ENCODE measurements at regions not wholly inside any gene's neighbourhood (a gene's known extent, or its start where the extent isn't known, plus 50 kb on each side); places are given as distances from the start of the nearest gene placed in this dataset.
"Not testable (repeated sequence)": the region's sequence is repeated elsewhere in the genome, so short reads cannot be mapped to it uniquely, and the experiment has no call there.

- no peak overlapping the region for H2AFZ ChIP-seq (ENCODE audit: low read length)
- H3K9ac ChIP-seq (ENCODE audit: low read length), result no peak overlapping the region
- H4K20me1 ChIP-seq (ENCODE audit: insufficient read depth, low read length), result no peaks in the 10 kb centered on the region
- no peaks in the 10 kb centered on the region for H3K9me2 ChIP-seq (replicated peaks; ENCODE audit: insufficient read depth, low read length)
- H3K4me2 ChIP-seq (ENCODE audit: low read depth, low read length), result no peak overlapping the region
- no peaks in the 10 kb centered on the region for H3F3A ChIP-seq (ENCODE audit: insufficient read depth, low read length)
- TF ChIP-seq EZH2phosphoT487 (IDR thresholded peaks at IDR 0.05; ENCODE audit: low read length), result no peak
- TF ChIP-seq CTCF (IDR thresholded peaks at IDR 0.05; ENCODE audit: low read length), result no peak
- TF ChIP-seq EZH2 (optimal IDR thresholded peaks at IDR 0.05; ENCODE audit: low read depth, low read length), result no peak
- no peak overlapping the region for H3K4me3 ChIP-seq (ENCODE audit: low read length)
- H3K27me3 ChIP-seq (replicated peaks; ENCODE audit: insufficient read depth, low read length), result no peaks in the 10 kb centered on the region
- H3K27ac ChIP-seq (ENCODE audit: low read length), result no peak overlapping the region
- no peak for DNase-seq
- no peaks in the 10 kb centered on the region for H3K79me2 ChIP-seq (ENCODE audit: low read length)
- no peaks in the 10 kb centered on the region for H3K36me3 ChIP-seq (replicated peaks; ENCODE audit: insufficient read depth, low read length)
- H3K9me3 ChIP-seq (replicated peaks; ENCODE audit: insufficient read depth, low read length), result no peaks in the 10 kb centered on the region
- H3K4me1 ChIP-seq (ENCODE audit: low read length), result no peaks in the 10 kb centered on the region
Observed at GRCh38 chr6:40661726-40662125, 74.6 kb upstream of the LRFN2 start.

GRCh38 chr6:40656772-40657171, 69.6 kb upstream of the LRFN2 start:
- not testable (repeated sequence) for H3K9ac ChIP-seq (ENCODE audit: low read length); DNase-seq; H3K4me1 ChIP-seq (ENCODE audit: low read length); H2AFZ ChIP-seq (ENCODE audit: low read length); H3K36me3 ChIP-seq (replicated peaks; ENCODE audit: insufficient read depth, low read length); H4K20me1 ChIP-seq (ENCODE audit: insufficient read depth, low read length); H3K79me2 ChIP-seq (ENCODE audit: low read length); H3K4me2 ChIP-seq (ENCODE audit: low read depth, low read length); H3K27ac ChIP-seq (ENCODE audit: low read length); H3K27me3 ChIP-seq (replicated peaks; ENCODE audit: insufficient read depth, low read length); H3K4me3 ChIP-seq (ENCODE audit: low read length); H3K9me3 ChIP-seq (replicated peaks; ENCODE audit: insufficient read depth, low read length); H3K9me2 ChIP-seq (replicated peaks; ENCODE audit: insufficient read depth, low read length); H3F3A ChIP-seq (ENCODE audit: insufficient read depth, low read length)

- TF ChIP-seq CTCF (IDR thresholded peaks at IDR 0.05; ENCODE audit: low read length) (no peak), EZH2phosphoT487 (IDR thresholded peaks at IDR 0.05; ENCODE audit: low read length) (no peak), EZH2 (optimal IDR thresholded peaks at IDR 0.05; ENCODE audit: low read depth, low read length) (no peak)
- Histone ChIP-seq H3K27me3 (replicated peaks; ENCODE audit: insufficient read depth, low read length) (no peaks in the 10 kb centered on the region), H3K9ac (ENCODE audit: low read length) (no peak overlapping the region), H3K4me3 (ENCODE audit: low read length) (no peak overlapping the region), H3K4me1 (ENCODE audit: low read length) (no peaks in the 10 kb centered on the region), H4K20me1 (ENCODE audit: insufficient read depth, low read length) (no peaks in the 10 kb centered on the region), H3K27ac (ENCODE audit: low read length) (no peak overlapping the region), H3K9me3 (replicated peaks; ENCODE audit: insufficient read depth, low read length) (no peaks in the 10 kb centered on the region), H3K36me3 (replicated peaks; ENCODE audit: insufficient read depth, low read length) (no peaks in the 10 kb centered on the region), H3K9me2 (replicated peaks; ENCODE audit: insufficient read depth, low read length) (no peaks in the 10 kb centered on the region), H3F3A (ENCODE audit: insufficient read depth, low read length) (no peaks in the 10 kb centered on the region), H2AFZ (ENCODE audit: low read length) (no peak overlapping the region), H3K79me2 (ENCODE audit: low read length) (no peaks in the 10 kb centered on the region), H3K4me2 (ENCODE audit: low read depth, low read length) (no peak overlapping the region)
- DNase-seq, result no peak
Observed at GRCh38 chr6:40654828-40655227, 67.7 kb upstream of the LRFN2 start.

GRCh38 chr6:40645043-40645442, 57.9 kb upstream of the LRFN2 start:
- no peak overlapping the region for H3K27ac ChIP-seq (ENCODE audit: low read length)
- H4K20me1 ChIP-seq (ENCODE audit: insufficient read depth, low read length), result no peaks in the 10 kb centered on the region
- no peak overlapping the region for H3K9ac ChIP-seq (ENCODE audit: low read length)
- H3K9me2 ChIP-seq (replicated peaks; ENCODE audit: insufficient read depth, low read length), result no peaks in the 10 kb centered on the region
- no peaks in the 10 kb centered on the region for H3F3A ChIP-seq (ENCODE audit: insufficient read depth, low read length)
- H3K36me3 ChIP-seq (replicated peaks; ENCODE audit: insufficient read depth, low read length), result no peaks in the 10 kb centered on the region
- H3K9me3 ChIP-seq (replicated peaks; ENCODE audit: insufficient read depth, low read length), result no peaks in the 10 kb centered on the region
- H2AFZ ChIP-seq (ENCODE audit: low read length), result no peak overlapping the region
- no peaks in the 10 kb centered on the region for H3K79me2 ChIP-seq (ENCODE audit: low read length)
- H3K27me3 ChIP-seq (replicated peaks; ENCODE audit: insufficient read depth, low read length), result no peaks in the 10 kb centered on the region
- no peak overlapping the region for H3K4me3 ChIP-seq (ENCODE audit: low read length)
- H3K4me1 ChIP-seq (ENCODE audit: low read length), result no peaks in the 10 kb centered on the region
- H3K4me2 ChIP-seq (ENCODE audit: low read depth, low read length), result no peak overlapping the region
- TF ChIP-seq EZH2 (optimal IDR thresholded peaks at IDR 0.05; ENCODE audit: low read depth, low read length) (no peak), EZH2phosphoT487 (IDR thresholded peaks at IDR 0.05; ENCODE audit: low read length) (no peak), CTCF (IDR thresholded peaks at IDR 0.05; ENCODE audit: low read length) (no peak)
- DNase-seq, result no peak

Measured in MM.1S (cell line).